CD1c-positive myeloid dendritic cell (primary cell): ENCODE measurements at regions not wholly inside any gene's neighbourhood (a gene's known extent, or its start where the extent isn't known, plus 50 kb on each side); places are given as distances from the start of the nearest gene placed in this dataset.

Source experiments
- DNase-seq: peaks from one replicate; pipeline ENCODE4 v3.0.0-alpha.2; 2016; ENCODE audit errors: extremely low spot score

- DNase-seq: no peak
These were observed 84.9 kb upstream of the FOXG1 start for GRCh38 chr14:28681681-28682080.

DNA sequence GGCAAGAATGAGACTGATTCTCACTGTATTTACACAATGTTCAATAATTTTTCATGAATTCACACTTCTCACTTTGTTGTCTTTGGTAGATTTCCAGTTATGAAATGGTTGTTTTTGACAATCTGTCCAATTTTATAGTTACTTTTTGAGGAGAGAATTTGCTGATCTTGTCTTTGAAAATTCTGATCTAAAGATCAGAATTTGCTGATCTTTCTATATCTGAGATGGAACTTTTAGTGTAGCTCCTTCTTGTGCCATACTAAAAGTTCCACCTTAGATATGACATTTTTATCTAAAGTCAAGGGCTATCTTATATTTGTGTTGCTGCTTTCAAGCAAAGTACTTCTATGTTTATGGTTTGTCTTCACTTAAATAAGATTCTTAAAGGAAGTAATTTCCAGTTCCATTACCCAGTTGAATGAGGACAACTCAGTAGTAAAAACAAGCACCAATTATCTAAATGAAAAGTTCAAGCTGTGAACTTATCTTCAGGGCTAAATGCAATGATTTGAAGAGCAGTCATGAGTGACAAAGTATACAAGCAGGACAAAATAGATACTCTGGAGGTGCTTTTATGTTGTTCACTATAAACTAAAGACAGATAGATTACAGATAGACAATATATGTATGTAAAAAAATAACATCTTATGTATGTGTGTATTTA lies 76.4 kb upstream of the FOXG1 start:
- no peak for DNase-seq

DNA sequence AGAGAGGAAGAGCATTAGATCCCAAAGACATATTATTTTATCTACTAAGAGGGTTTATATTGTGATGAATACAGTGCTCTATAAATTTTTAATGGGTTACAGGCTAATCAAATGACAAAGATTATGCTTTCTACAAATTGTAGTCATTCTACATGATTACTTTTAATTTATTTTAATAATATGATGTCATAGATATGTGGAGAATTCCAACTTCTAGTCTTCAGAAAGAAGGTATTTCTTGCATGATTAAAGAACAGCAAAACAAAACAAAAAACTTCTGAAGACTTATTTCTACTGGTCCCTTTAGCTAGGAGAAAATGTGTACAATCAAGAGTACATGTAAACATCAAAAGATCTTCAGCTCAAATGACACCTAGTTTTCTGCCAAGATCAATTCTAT lies 71.5 kb upstream of the FOXG1 start:
- no peak for DNase-seq

GRCh38 chr14:28701733-28702132 lies 64.9 kb upstream of the FOXG1 start:
- DNase-seq: no peak

- no peak for DNase-seq
These were observed 63.1 kb upstream of the FOXG1 start for GRCh38 chr14:28703482-28703881.

DNA sequence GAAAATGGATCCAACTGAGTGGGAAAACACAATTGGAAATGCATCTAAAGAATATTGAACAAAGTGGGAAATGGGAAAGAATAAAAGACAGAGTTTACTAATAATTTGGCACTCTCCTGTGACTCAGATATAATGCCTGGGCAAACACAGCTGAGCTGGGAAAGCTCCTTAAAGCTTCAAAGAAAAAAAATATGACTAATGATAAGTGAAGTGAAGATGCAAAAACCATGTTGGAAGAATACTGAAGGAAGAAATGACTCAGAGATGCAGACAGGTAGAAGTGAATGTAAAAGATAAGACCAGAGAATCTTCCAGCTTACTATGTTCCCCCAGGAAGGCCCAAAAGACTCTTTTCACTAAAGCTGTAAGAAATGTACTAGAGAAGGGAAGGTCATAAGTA lies 62.4 kb upstream of the FOXG1 start:
- no peak for DNase-seq

DNA sequence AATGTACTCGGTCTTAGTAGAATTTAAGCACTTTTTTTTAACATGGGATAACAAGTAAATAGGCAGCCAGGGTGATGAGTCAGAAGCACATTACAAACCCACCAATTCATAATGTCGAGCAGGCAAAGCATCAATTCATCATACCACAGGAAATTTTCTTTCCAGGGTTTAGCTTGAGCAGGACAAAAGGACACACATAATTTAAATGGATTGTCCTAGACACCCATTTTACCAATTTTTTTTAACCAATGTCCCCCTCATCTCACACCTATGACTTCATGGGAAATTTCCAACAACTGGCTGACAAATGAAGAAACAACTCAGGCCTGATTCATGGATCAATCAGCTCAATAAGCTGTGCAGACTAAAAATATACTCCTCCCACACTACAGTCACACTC lies 58.8 kb upstream of the FOXG1 start:
- DNase-seq: no peak

- DNase-seq: no peak
These were observed 56.8 kb upstream of the FOXG1 start for GRCh38 chr14:28709571-28710305.
